T47D (cell line): ENCODE measurements at regions not wholly inside any gene's neighbourhood (a gene's known extent, or its start where the extent isn't known, plus 50 kb on each side); places are given as distances from the start of the nearest gene placed in this dataset.

Experiments used
- DNase-seq, 2 experiments: peaks; one replicate each; pipeline versions ENCODE4 v3.0.0 to v3.0.0-alpha.2; 2011 to 2012; ENCODE audit warnings: low read depth in 1 of 2, low spot score in 1 of 2
- JUND ChIP-seq: IDR thresholded peaks from 2 replicates; pipeline ENCODE4 v1.6.1; 2012; ENCODE audit warnings: low read depth
- in situ Hi-C: cut with HindIII; loops from 2 replicates; pipeline ENCODE4 v1.10.0; 2016; ENCODE audit warnings: low sequenced_read_pairs, low pct_unique_long_range_greater_than_20kb

DNA sequence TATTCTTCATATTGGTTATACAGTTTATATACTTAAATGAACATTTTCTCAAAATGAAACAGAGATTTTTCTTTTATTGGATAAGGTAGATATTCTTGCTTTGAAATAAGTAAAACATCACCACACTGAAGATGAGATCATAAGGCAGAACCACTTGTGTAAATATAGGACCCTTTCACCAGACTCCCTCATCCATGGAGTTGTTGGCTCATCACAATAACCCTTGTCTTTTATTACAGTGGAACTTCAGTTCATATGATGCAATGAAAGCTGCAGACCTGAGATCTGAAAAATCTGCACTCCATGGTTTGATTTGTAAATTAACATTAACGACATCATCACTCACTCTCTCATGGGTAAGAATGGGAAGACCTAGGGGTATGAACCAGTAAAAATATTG is 51.9 kb upstream of the DBX2 start:
- DNase-seq, result no peak
- TF ChIP-seq JUND, result no peak
- in situ Hi-C loops, result no loop called here

DNA sequence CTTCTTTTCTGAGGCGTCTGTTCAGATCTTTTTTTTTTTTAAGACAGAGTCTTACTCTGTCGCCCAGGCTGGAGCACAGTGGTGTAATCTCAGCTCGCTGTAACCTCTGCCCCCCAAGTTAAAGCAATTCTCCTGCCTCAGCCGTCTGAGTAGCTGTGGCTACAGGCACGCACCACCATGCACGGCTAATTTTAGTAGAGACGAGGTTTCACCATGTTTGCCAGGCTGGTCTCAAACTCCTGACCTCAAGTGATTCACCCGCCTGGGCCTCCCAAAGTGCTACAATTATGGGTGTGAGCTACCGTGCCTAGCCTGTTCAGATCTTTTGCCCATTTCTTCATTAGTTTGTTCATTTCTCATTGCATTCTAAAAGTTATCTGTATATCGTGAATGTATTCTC is 55.1 kb upstream of the DBX2 start:
- in situ Hi-C loops, result no loop called here
- TF ChIP-seq JUND, result no peak
- no peak for DNase-seq

DNA sequence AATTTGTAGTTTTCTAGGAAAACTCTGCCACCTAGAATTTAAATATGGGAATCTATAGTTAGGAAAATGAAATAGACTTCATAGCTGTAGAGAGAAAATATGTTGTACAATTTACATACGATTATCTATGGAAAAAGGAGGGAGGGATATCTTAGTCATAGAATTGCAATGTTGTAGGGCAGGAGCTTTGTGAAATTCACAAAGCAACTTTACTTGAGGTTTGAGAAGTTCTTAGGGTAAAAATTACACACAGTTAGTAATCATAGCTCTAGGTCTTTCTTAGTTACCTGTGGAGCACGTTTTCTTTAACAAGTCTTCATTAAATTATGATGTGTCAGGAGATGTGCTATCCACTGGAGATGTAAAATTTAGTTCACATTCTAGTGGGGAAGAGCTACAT is 61.4 kb upstream of the DBX2 start:
- TF ChIP-seq JUND, result no peak
- in situ Hi-C loops, result no loop called here
- no peak for DNase-seq

DNA sequence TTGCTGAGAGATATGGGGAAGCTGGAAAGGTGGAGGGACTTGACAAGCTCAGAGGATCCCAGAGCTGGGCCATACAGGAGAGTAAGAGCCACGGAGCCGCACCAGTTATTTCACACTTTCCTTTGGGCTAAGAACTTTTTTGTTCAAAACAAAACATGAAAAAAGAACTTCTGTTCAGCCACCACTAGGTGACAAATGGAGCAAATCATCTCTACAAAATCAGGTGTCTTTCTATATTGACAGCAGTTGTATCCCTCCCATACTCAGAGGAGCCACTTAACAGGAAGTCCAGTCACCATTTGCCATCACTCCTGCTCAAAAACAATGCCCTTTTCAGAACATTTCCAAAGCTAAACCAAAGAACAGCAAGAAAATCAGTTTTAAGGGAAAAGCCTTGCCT is 70.3 kb upstream of the DBX2 start:
- no peak for TF ChIP-seq JUND
- DNase-seq, result peak in 1 of 2 experiments; percentile 20
- in situ Hi-C loops, result no loop called here

DNA sequence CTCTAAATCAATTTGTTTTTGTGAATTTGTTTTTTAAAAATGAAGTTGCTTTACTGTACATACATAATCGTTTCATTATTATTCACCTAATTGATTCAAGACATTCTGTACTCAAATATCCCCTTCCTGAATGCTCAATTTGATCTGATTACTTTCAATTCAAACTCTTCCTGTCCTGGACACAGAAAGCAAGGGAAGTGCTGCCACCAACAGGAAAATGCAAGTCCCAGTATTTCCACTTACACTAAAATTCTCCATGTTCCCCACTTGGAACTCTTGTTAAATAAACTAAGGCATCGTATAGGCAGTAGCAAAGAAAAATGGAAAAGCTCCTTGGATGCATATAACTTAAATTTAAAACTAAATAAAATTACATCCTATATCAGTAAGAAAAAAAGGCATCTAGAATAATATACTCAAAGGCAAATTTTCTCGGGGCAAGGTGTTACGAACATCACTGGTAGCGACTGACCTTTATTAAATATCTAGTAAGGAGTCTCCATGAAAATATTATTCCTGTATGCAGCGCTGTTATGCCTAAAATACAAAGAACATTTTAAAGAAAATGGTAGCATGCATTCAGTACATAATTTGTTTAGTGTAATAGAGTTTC is 72.0 kb upstream of the DBX2 start:
- TF ChIP-seq JUND, result no peak
- in situ Hi-C loops, result no loop called here
- DNase-seq, result peak in 1 of 2 experiments; percentile 73

DNA sequence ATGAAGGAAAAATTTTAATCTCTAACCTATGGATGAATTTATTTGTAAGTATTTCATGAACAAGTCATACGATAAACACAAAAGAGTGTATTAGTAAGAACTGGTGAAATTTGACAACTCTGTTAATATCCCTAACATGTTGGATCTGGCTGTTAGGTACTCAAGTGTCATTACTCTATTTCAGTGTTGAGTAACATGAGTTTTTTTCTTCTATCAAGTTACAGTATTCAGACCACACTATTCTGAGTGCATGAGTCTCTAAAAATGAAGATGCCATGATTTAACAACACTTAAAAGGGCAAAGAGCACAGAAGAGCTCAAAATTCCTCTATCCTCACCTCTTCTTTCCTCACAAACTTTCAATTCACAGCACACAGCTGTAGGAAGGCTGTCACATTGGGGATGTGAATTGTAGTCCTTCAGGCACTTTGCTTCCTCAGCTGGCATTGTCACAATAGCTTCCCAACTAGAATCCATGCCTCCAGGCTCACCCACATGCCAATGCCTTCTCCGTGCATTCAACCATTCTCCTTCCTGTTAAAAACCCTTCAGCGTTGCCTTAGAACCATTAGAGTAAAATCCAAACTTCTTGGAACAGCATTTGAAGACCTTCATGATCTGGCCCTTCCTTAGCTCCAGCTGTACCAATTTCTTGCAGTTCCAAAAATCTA is 73.7 kb upstream of the DBX2 start:
- DNase-seq, result peak in 1 of 2 experiments; percentile 24
- in situ Hi-C loops, result no loop called here
- no peak for TF ChIP-seq JUND

DNA sequence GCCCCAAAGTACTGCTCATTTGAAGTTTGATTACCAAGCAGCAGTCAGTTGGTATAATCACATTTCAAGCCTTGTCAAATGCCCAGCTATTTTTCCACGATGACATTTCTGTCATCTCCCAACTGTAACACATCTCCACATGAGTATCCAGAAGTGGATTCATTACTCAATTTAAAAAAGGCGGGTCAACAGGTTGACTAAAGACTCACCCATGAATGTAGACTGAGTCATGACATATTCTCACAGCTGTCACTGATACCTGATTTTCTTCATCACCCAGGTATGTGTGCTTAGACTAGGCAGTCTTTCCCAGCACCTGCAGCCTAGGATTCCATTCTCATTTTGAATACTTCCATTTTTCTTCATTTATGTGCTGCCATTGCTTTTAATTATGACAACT is 75.1 kb upstream of the DBX2 start:
- no peak for TF ChIP-seq JUND
- DNase-seq, result no peak
- in situ Hi-C loops, result no loop called here

DNA sequence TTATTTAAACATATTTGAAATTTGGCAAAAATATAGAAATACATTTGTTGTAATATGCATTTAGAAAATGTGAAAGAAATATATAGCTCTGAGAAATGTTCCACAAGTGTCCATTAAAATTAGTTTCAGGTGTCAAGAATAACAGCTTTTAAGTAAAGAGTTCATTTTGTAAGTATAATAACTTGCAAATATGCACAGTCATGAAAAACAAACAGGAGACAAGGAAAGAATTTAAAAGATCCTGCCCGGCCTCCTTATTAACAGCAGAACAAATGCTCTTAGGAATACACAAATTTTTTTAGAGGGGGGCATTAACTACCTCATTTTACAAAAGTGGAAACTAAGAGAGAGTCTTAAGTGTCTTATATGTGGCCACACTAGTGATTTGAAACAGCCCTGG is 77.7 kb upstream of the DBX2 start:
- TF ChIP-seq JUND, result no peak
- in situ Hi-C loops, result no loop called here
- no peak for DNase-seq

DNA sequence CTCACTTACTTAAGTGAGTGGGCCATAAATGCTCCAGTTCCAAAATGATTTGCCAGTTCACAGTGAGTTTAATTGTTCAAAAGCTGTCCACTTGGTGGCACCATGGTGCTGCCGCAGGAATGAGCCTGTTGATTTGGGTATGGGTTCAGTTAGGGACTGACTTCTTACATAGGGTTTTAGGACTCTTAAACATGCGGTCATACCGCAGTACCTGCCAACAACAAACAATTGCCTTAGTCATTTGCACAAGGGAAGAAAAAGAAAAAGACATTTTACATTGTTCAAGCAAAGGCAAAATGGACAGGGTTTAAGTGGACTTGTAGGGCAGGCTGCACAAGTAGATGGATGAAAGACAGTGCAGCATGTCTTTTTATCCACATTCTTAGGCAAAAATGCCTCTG is 80.0 kb upstream of the DBX2 start:
- TF ChIP-seq JUND, result no peak
- DNase-seq, result peak; percentile 30 to 88
- in situ Hi-C loops, result no loop called here

DNA sequence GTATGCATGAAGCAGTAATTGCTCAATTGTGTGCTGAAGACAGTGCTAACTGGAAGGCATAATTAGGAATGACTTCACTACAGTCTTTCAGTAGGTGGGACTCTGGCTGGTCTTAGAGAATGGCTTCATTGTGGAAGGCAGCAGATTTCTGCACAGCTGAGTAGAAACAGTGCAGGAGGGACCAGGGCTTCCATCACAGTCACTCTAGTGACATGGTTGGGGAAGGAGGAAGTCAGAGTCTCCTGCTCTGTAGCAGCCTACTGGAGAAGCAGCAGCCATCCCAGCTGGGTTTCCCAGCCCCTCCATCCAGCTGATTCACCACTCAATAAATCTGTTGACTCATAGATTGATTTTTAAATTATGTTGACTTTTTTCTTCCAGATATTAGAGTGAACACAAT is 80.6 kb upstream of the DBX2 start:
- in situ Hi-C loops, result no loop called here
- no peak for TF ChIP-seq JUND
- no peak for DNase-seq

DNA sequence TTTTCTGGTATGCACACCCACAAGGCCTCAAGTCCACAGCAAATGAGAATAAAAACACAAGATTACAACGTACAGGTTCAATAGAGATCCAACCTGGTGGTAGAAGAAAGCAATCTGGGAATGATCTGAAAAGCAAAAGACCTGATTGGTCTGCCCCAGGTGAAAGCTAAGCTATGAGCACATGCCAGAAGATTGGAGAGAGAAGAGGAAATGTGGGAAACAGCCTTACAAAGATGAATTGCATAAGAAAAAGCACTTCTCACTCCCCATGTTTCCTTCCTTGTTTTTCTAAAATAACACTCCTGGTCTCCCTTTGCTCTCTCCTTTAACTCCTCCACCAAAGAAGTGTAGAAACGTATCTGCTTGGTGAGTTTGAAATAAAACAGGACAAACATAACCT is 77.3 kb upstream of the ANO6 start:
- no peak for TF ChIP-seq JUND
- in situ Hi-C loops, result no loop called here

DNA sequence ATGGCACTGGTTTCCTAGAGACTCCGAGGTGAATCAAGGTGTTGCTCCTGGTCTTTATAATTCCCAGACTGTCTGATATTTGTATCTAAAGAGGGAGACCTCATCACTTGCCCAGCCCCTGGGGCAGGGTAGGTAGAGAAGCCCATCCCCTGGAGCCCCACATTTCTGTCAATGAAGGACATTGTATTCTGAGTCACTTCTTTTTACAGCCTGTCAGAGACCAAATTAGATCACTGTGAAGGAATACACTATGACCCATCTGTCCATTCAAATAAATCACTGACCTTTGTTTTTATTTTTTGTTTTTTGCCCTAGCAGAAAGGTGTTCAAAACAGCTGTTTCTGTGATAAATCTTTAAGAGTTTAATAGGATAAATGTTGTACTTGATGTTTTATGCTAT is 67.9 kb upstream of the ANO6 start:
- DNase-seq, result no peak
- TF ChIP-seq JUND, result no peak
- in situ Hi-C loops, result no loop called here

More for the DNA sequence above, 77.3 kb upstream of the ANO6 start:
- DNase-seq, result no peak

DNA sequence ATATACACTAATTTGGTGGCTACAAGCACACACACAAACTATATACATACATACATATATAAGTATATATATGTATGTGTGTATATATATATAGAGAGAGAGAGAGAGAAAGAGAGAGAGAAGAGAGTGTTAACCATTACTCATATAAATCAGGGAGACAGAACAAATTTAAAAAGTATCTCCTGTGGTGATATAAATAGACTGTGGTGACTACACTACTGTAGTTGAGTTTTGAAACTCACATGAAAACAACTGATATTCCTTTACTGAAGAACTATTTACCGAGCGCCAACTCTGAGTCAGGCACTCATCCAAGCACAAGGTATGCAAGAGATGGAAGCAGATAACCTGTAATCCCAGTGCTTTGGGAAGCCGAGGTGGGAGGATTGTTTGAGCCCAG is 67.3 kb upstream of the ANO6 start:
- no peak for TF ChIP-seq JUND
- in situ Hi-C loops, result no loop called here
- DNase-seq, result peak in 1 of 2 experiments; percentile 42

DNA sequence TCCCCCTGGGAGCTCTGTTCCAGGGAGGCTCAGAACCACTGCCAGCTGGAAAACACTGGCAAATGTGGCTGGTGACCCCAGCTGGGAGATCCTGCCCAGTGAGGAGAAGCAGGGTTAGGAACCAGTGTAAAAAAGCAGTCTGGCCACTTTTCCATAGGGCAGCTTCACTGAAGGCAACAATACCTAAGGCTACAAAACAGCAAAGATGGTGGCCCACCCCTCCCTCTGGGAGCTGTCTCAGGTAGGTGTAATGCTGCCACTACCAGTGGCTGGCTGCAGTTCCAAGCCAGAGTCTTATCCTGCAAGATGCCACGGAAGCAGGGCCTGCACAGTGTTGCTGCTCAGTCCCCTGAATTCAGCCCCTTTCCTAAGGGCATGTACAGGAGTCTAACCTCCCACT is 50.6 kb upstream of the ANO6 start:
- in situ Hi-C loops, result no loop called here
- TF ChIP-seq JUND, result no peak
- DNase-seq, result peak in 1 of 2 experiments; percentile 15
